ENCODE measurements at regions not wholly inside any gene's neighbourhood (a gene's known extent, or its start where the extent isn't known, plus 50 kb on each side); places are given as distances from the start of the nearest gene placed in this dataset.

DNA sequence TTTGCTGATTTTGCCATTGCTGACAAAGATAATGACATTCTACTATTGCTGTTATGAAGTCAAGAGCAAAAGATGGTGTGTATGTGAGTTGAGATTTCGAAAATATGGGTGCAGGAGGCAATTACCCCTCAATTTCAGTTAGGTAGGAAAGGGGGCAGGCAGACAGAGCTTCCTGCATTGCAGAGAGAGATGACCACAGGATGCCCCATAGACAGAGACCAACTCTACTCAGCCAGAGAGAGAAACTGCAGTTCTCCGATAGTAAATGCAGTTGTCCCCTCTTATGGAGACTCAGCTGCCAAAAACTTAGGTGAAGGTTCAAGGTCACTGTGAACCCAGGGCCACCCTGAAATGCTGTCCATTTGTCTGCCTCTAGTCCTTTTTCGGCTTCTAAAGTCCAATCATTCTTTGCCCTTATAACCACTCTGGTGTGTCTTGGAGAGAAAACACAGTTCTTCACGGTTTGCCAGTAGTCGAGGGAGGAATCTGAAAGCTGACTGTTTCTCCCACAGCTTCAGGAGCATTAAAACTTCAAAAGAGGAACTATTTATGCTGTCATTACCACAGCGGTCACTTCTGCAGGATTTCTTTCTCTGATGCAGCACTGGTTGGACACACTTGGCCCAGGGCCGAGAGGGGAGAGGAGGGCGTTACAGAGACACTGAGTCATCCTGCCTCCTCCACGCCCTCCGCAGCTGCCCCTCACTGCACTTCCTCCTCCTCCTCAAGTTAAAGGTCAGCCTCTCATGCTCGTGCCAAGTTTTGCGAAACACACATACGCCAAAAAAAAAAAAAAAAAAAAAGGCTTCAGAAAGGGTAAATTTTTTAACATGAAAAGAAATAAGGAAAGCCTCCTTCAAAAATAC lies 264.3 kb downstream of the FOXO1 start:
- H3K4me3 ChIP-seq (ENCODE audit: low read length): peak overlapping the region; percentile 16
- no peaks in the 10 kb centered on the region for H3K27me3 ChIP-seq (ENCODE audit: control insufficient read depth, insufficient read depth, low read length)
- H3K9ac ChIP-seq (ENCODE audit: low read length): no peak overlapping the region
- H3K36me3 ChIP-seq (ENCODE audit: control insufficient read depth, insufficient read depth, low read length): no peaks in the 10 kb centered on the region
- H3K9me3 ChIP-seq (ENCODE audit: control insufficient read depth, low read length): no peaks in the 10 kb centered on the region
- peaks cover 38% of the 10 kb centered on the region for H3K4me1 ChIP-seq (ENCODE audit: control insufficient read depth, insufficient read depth, low read length)

DNA sequence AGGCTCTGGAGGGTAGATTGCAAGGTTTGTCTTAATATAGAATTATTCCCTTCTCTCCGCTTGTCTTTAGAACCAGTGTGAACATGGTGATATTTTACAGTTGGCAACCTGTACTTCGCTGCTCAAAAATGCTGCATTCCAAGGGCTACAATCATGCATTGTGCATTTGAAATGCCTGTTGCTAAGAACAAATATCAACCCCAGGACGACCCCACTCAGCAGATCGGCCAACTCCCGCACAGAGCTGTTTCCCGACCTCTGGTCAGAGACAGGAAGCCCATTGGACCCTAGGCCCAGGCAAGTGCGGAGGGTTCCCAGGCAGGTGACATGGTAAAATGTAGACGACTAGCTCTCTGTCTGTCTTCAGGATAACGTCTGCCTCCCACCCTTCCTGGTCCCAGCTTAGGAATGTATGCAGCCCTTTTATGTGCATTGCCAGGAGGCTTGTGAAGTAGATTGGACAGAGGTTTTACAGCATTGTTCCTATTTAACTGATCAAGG lies 263.5 kb downstream of the FOXO1 start:
- H3K9ac ChIP-seq (ENCODE audit: low read length): no peak overlapping the region

DNA sequence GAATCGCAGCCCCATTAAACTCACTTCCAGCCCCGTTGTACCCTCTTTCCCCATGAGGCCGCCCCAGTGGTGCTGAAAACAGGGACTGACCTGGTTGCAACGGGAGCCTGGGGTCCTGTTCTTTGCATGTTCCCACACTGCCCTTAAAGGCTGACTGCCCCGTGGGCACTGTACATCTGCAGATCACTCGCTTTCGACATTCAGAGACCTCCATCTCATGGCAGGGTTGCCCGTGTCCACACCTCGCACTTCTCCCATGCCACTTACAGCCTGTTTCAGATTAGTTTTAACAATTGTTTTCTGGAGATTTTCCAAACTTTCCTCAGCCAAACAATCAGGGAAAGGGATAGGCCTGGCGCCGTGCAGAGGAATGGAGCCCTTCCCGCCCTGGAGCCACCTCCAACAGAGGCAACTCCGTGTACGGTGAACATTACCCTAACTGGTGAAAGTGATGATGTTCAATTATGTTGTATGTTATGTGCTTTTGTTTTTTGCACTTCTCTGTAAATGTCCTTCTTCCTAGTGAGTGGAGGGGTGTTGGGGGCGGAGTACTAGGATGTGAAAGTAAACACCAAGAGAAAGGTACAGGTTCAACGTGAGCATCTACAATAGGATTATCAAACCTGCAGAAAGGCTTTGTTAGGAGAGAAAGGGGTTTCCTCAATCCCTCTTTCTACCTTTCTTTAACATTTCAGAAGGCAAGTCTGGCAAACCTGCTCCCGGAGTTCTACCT lies 262.8 kb downstream of the FOXO1 start:
- Histone ChIP-seq H3K4me1 (ENCODE audit: control insufficient read depth, insufficient read depth, low read length) (peaks cover 38% of the 10 kb centered on the region), H3K9me3 (ENCODE audit: control insufficient read depth, low read length) (no peaks in the 10 kb centered on the region), H3K27me3 (ENCODE audit: control insufficient read depth, insufficient read depth, low read length) (no peaks in the 10 kb centered on the region), H3K36me3 (ENCODE audit: control insufficient read depth, insufficient read depth, low read length) (no peaks in the 10 kb centered on the region), H3K4me3 (ENCODE audit: low read length) (no peak overlapping the region), H3K9ac (ENCODE audit: low read length) (no peak overlapping the region)

More for the DNA sequence above, 263.5 kb downstream of the FOXO1 start:
- Histone ChIP-seq H3K27me3 (ENCODE audit: control insufficient read depth, insufficient read depth, low read length) (no peaks in the 10 kb centered on the region), H3K36me3 (ENCODE audit: control insufficient read depth, insufficient read depth, low read length) (no peaks in the 10 kb centered on the region), H3K4me3 (ENCODE audit: low read length) (no peak overlapping the region), H3K4me1 (ENCODE audit: control insufficient read depth, insufficient read depth, low read length) (peaks cover 38% of the 10 kb centered on the region), H3K9me3 (ENCODE audit: control insufficient read depth, low read length) (no peaks in the 10 kb centered on the region)

DNA sequence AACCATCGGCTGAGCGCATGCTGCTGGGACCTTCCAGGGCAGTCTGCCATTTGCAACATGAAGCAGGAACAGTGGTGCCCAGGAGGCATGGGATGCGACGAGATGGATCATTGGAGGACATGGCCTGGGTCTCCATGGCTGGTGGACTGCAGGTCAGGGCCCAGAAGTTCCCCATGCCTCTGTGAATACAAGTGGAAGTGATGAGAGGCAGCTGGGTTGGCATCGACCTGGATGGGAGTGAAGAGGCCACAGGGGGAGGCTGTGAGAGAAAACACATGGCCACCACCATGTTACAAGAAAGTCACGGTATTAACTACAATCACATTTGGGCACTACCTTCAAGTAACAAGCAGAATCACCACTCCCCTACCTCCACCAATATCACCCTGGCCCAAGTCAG lies 262.0 kb downstream of the FOXO1 start:
- no peaks in the 10 kb centered on the region for H3K27me3 ChIP-seq (ENCODE audit: control insufficient read depth, insufficient read depth, low read length)
- no peaks in the 10 kb centered on the region for H3K36me3 ChIP-seq (ENCODE audit: control insufficient read depth, insufficient read depth, low read length)
- H3K9me3 ChIP-seq (ENCODE audit: control insufficient read depth, low read length): no peaks in the 10 kb centered on the region
- no peak overlapping the region for H3K4me3 ChIP-seq (ENCODE audit: low read length)
- peaks cover 38% of the 10 kb centered on the region for H3K4me1 ChIP-seq (ENCODE audit: control insufficient read depth, insufficient read depth, low read length)
- no peak overlapping the region for H3K9ac ChIP-seq (ENCODE audit: low read length)

DNA sequence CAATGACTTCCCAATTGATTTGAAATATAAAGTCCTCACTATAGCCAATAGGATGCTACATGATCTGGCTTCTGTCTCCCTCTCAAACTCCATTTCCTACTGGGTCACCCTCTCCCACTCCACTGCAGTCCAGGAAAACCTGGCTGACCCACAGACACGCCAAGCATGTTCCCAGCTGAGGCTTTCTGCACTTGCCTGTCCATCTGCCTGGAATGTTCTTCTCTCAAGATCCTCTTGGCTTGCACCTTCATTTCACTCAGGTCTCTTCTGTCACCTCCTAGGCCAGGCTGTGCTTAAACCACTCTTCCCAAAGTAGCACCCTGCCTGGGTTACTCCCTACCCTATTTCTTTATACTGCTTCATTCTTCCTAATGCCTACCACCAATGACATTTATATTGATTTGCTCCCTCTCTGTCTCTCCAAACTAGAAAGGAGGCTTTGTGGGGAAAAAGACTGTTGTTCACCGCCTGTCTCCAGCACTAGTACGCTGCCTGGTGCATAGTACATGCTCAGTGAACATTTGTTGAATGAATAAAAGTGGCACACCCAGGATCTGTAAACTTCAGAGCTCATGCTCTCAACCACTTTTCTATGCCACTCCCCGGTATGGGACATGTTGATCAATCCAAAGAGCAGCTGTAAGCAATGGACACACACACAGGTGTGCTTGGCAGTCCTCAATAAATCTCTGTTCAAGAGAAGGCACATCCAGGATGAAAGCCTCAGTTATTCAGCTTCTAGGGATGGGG lies 261.3 kb downstream of the FOXO1 start:
- Histone ChIP-seq H3K27me3 (ENCODE audit: control insufficient read depth, insufficient read depth, low read length) (no peaks in the 10 kb centered on the region), H3K9ac (ENCODE audit: low read length) (no peak overlapping the region), H3K4me3 (ENCODE audit: low read length) (no peak overlapping the region), H3K4me1 (ENCODE audit: control insufficient read depth, insufficient read depth, low read length) (peaks cover 38% of the 10 kb centered on the region), H3K36me3 (ENCODE audit: control insufficient read depth, insufficient read depth, low read length) (no peaks in the 10 kb centered on the region), H3K9me3 (ENCODE audit: control insufficient read depth, low read length) (no peaks in the 10 kb centered on the region)

DNA sequence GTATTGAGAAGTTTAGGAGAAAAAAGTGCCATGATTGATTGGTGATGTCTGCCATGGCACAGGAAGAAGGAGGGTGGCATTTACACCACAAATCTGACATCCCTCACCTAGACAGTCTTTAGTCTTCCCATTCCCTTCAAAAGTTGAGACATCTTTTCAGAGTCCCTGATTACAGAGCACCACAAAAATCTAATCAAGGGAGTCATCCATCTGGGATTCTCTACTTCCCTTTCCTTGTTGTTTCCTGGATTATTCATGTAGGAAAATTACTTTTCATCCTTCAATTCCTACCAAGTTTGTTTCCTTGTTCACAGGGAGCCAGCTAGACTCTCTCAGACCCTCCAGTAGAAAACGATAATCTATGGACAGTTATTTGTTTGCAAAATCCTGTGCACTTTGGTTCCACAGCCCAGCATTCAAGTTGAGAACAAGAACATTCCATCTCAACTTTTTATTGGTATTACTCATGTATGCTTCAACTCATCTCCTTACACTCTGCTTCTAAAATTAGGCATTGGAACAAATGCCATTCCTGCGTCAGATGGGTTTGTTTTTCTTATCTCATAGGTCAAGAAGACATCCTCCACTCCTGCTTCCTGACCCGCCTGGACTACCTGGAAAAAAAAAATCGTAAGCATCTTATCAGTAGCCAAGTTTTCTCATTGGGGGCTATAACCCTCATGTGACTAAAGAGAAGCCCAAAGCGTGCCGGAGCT lies 259.9 kb downstream of the FOXO1 start:
- Histone ChIP-seq H3K27me3 (ENCODE audit: control insufficient read depth, insufficient read depth, low read length) (no peaks in the 10 kb centered on the region), H3K4me1 (ENCODE audit: control insufficient read depth, insufficient read depth, low read length) (peaks cover 33% of the 10 kb centered on the region), H3K9ac (ENCODE audit: low read length) (no peak overlapping the region), H3K4me3 (ENCODE audit: low read length) (no peak overlapping the region), H3K9me3 (ENCODE audit: control insufficient read depth, low read length) (no peaks in the 10 kb centered on the region), H3K36me3 (ENCODE audit: control insufficient read depth, insufficient read depth, low read length) (no peaks in the 10 kb centered on the region)

DNA sequence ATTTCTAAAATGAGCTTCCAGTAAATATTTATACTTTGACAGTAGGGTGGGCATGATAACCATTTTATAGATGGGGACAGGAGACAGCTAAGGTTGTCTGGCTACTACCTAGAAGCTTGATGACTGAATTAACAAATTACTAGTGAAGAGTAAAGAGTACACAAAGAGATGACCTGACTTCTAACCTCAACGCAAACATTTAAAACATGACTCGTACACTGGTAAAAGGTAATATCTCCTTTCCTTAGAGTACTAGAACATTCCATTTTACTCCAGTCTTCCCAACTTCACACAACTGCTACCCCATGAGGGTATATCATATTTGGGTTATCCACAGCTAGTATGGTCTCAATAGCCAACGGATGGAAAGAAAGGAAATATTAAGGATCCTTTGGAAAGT lies 258.9 kb downstream of the FOXO1 start:
- Histone ChIP-seq H3K4me3 (ENCODE audit: low read length) (no peak overlapping the region), H3K27me3 (ENCODE audit: control insufficient read depth, insufficient read depth, low read length) (no peaks in the 10 kb centered on the region), H3K36me3 (ENCODE audit: control insufficient read depth, insufficient read depth, low read length) (no peaks in the 10 kb centered on the region), H3K4me1 (ENCODE audit: control insufficient read depth, insufficient read depth, low read length) (peaks cover 23% of the 10 kb centered on the region), H3K9me3 (ENCODE audit: control insufficient read depth, low read length) (no peaks in the 10 kb centered on the region), H3K9ac (ENCODE audit: low read length) (no peak overlapping the region)

DNA sequence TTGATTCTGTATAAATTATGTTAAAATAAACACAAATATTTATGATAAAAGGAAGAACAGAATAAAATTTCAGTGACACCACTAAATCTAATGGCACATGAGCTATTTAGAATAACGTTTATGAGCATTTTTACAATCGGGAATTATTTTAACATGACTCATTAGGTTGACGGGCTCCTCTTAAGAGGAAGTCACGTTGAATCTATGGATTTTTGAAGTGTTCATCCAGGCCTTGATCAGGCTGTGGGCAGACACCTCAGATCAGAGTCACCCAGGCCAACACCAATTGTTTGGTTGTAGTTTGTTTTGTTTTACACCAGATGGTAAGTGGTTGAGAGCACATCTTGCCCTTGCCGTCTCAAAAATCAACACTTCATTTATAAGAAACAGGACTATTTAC lies 257.8 kb downstream of the FOXO1 start:
- no peak overlapping the region for H3K4me3 ChIP-seq (ENCODE audit: low read length)
- H3K9me3 ChIP-seq (ENCODE audit: control insufficient read depth, low read length): no peaks in the 10 kb centered on the region
- peaks cover 12% of the 10 kb centered on the region for H3K4me1 ChIP-seq (ENCODE audit: control insufficient read depth, insufficient read depth, low read length)
- H3K36me3 ChIP-seq (ENCODE audit: control insufficient read depth, insufficient read depth, low read length): no peaks in the 10 kb centered on the region
- H3K9ac ChIP-seq (ENCODE audit: low read length): no peak overlapping the region
- no peaks in the 10 kb centered on the region for H3K27me3 ChIP-seq (ENCODE audit: control insufficient read depth, insufficient read depth, low read length)

DNA sequence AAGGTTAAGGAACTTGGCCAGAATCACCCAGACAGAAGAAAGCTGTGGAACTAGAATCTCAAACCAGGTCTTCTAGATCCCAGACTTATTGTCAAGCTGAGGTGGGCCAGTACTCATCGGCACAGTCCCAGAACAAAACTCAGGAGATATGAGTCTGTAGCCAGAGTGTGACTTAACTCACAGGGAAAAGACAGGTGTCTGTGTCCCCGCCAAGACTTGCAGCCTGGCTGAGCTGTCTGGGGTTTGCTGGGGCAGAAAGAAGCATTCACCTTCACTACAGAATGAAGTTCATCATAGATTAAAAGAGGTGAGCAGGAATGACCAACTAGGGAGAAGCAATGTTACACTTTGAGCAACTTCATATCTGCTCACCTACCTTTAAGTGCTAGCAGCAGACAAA lies 257.2 kb downstream of the FOXO1 start:
- no peaks in the 10 kb centered on the region for H3K27me3 ChIP-seq (ENCODE audit: control insufficient read depth, insufficient read depth, low read length)
- no peak overlapping the region for H3K4me3 ChIP-seq (ENCODE audit: low read length)
- no peaks in the 10 kb centered on the region for H3K36me3 ChIP-seq (ENCODE audit: control insufficient read depth, insufficient read depth, low read length)
- peaks cover 7% of the 10 kb centered on the region for H3K4me1 ChIP-seq (ENCODE audit: control insufficient read depth, insufficient read depth, low read length)
- no peak overlapping the region for H3K9ac ChIP-seq (ENCODE audit: low read length)
- H3K9me3 ChIP-seq (ENCODE audit: control insufficient read depth, low read length): no peaks in the 10 kb centered on the region

DNA sequence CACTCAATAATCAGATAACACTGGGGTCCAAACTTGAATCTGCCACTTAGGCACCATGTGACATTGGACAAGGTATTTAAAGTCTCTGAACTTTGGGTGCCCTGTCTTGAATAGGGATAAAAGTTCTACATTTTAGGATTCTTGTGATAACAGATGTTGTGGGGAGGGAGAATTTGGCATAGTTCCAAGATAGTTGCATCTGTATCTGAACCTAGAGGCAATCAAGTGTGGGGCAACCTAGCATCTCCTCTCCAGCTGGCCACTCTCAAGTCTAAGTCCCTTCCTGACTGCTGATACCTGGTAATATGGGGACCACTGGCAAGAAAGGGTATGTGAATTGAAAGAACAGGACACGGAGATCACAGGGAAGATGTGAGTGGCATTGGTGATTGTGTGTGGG lies 256.1 kb downstream of the FOXO1 start:
- Histone ChIP-seq H3K4me1 (ENCODE audit: control insufficient read depth, insufficient read depth, low read length) (peaks cover 2% of the 10 kb centered on the region), H3K27me3 (ENCODE audit: control insufficient read depth, insufficient read depth, low read length) (no peaks in the 10 kb centered on the region), H3K4me3 (ENCODE audit: low read length) (no peak overlapping the region), H3K9me3 (ENCODE audit: control insufficient read depth, low read length) (no peaks in the 10 kb centered on the region), H3K9ac (ENCODE audit: low read length) (no peak overlapping the region), H3K36me3 (ENCODE audit: control insufficient read depth, insufficient read depth, low read length) (no peaks in the 10 kb centered on the region)

DNA sequence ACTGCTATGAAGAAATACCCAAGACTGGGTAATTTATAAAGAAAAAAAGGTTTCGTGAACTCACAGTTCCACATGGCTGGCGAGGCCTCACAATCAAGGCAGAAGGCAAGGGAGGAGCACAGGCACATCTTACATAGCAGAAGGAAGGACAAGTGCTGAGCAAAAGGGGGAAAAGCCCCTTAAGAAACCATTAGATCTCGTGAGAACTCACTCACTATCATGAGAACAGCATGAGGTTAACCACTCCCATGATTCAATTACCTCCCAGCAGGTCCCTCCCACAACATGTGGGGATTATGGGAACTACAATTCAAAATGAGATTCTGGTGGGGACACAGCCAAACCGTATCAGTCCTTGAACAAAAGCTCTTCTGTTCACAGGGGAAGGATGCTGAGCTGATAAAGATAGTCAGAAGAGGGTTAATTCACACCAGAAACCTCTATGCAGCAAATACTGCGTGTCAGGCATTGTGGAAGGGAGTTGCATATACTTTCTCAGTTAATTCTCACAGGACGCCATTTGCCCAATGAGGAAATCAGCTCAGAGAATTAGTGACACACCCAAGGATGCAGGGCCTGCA lies 246.2 kb downstream of the FOXO1 start:
- Histone ChIP-seq H3K9me3 (ENCODE audit: control insufficient read depth, low read length) (no peaks in the 10 kb centered on the region), H3K4me1 (ENCODE audit: control insufficient read depth, insufficient read depth, low read length) (no peaks in the 10 kb centered on the region), H3K9ac (ENCODE audit: low read length) (no peak overlapping the region), H3K4me3 (ENCODE audit: low read length) (no peak overlapping the region), H3K36me3 (ENCODE audit: control insufficient read depth, insufficient read depth, low read length) (no peaks in the 10 kb centered on the region), H3K27me3 (ENCODE audit: control insufficient read depth, insufficient read depth, low read length) (no peaks in the 10 kb centered on the region)
